Fibroblast of gingiva (primary cell): ENCODE measurements at regions not wholly inside any gene's neighbourhood (a gene's known extent, or its start where the extent isn't known, plus 50 kb on each side); places are given as distances from the start of the nearest gene placed in this dataset.

ENCODE experiments used
- DNase-seq: peaks from one replicate; pipeline ENCODE4 v3.0.0-alpha.2; 2011; ENCODE audit warnings: low read depth

DNA sequence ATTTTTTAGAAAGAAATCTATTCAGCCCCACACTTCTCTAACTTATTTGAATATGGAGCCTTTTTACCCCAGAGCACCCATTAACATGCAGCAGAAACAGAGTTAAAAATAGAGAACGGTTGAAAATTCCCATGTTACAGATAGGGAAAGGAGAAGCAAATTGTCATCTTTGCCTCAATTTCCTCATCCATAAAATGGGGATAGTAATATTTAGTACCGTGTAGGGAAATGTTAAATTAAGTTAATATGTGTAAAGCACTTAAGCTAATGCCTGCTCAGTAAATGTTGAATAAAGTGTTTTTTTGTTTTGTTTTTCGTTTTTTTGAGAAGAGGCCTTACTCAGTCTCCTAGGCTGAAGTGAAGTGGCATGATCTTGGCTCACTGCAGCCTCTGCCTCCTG lies 50.3 kb downstream of the NAV1 start:
- no peak for DNase-seq

DNA sequence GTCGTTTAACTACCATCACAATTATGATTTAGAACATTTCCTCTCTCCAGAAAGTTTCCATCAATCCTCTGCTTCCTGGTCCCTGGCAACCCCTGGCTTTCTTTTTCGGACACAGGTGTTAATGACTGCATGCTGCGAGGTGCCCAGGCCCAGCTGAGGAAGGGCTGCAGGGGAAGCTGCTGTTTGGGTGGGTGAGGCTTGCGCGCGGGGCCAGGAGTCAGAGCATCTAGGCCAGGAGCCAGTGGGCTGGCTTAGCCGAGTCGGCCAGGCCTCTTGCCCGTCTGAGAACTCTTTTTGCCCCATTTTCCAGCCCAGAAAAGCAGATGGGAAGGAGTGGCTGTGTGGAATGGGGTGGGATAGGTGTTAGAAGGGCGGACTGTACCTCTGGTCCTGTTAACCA lies 51.5 kb downstream of the NAV1 start:
- no peak for DNase-seq

DNA sequence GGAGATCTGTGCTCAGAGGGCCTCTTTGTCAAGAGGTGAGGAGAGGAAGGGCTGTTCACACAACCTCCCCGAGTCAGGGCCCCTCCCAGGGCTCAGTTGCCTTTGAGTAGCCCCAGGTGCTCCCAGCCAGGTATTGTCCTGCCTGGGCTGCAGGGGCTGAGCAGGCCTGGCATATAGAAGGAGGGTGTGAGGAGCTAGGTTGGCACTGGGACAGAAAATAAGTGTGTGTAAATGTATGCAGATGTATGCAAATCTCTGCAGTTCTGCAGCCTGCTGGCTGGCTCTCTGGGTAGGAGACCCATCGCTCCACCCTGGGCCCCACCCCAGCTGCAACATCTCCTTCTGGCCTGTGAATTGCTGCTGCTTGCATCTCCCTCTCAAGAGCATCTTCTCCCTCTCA lies 52.4 kb downstream of the NAV1 start:
- DNase-seq = no peak

DNA sequence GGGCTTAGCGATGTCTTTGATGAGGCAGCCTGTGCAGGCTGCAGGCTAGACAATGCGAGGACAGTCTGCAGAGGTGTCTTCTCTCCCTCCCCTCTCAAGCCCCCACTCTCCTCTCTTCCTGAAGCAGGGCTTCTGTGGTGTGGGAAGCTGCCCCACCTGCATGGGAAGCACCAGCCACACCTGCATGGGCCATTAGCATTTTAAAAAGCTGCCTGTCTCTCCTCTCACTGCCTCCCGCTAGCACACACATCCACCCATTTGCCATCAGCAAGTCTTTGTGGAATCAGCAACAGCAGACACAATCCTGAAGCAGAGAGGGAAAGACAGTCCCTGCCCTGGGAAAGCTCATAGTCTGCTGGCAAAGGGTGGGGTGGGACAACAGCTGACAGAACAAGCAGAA lies 53.1 kb downstream of the NAV1 start:
- DNase-seq = no peak

DNA sequence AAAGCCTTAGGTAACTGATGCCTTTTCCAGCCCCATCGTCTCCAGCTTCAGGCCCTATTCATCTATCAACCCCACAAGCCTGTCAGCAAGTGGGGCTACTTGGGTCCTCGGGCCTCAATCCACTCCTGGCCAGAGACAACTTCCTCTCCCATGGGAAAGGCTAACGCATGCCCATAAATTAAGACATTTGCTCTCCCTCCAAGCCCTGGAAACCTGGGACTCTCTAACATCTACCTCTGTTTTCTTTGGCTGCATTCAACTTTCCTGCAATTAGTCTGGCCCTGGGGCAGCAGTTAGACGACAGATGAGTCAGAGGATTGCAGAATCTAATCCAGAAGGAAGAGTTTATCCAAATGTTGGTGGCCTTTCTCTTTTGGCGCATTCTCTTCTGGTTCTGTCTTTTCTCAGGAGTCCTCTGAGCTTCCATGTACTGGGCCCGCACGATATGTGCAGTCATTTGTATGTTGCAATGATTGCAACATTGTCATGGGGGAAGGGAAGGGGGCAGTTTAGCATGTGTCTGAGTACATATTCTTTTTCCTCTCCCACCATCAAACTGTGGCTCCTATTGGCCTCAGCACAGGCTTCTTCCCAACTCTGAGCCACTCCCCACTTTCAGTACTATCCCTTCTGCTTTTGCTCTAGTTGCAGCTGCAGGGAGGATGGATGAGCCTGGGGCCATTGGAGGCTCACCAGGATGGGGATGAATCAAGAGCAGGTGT lies 54.4 kb downstream of the NAV1 start:
- DNase-seq = peak; percentile 99

DNA sequence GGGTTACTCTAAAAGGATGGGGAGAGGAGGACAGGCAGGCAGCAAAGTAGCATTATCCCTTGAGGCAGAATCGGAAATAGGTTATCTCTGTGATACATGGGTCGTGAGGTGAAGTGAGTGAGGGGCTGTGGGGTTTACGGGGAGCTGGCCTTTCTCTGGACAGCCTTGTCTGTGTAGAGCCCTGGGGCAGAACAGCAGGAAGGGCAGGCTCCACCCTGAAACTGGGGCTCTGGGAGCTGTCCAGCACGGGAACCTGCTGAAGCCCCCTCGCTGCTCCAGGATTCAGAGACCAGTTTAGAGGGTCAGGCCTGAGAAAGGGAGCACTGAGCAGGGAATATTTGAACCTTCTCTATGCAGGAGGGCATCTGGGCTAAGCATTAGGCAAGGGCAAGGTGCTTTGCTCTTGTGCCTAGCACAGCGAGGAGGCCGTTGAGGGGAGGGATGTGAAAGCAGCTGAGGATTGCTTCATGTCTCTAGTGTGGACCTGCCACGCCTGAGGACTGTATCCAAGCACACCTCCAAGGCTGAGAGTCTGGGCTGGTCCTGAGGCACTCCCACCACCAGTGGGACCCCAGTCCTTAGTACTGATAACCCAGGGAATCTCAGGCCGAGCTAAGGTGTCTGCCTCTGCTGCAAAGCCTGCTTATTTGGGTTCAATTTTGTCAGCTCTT lies 55.8 kb downstream of the NAV1 start:
- no peak for DNase-seq

DNA sequence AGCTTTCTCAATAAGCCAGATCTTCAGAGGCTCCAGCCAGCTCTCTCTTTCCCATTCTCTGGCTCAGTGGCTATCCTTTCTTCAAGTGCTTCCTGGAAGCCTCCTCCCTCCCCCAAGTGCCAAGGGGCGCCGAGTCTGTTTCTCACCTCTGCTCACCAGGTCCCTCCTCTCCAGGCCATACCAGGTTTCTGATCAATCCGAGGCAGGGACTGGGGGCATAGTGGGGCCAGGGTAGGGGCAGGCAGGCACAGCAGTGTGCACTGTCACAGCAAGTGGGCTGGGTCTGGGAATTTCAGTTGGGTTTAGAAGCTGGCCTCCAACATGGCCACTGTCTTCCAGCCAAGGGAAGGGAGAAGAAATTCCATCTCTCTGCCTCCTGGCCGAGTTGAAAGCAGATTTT lies 56.5 kb downstream of the NAV1 start:
- no peak for DNase-seq

DNA sequence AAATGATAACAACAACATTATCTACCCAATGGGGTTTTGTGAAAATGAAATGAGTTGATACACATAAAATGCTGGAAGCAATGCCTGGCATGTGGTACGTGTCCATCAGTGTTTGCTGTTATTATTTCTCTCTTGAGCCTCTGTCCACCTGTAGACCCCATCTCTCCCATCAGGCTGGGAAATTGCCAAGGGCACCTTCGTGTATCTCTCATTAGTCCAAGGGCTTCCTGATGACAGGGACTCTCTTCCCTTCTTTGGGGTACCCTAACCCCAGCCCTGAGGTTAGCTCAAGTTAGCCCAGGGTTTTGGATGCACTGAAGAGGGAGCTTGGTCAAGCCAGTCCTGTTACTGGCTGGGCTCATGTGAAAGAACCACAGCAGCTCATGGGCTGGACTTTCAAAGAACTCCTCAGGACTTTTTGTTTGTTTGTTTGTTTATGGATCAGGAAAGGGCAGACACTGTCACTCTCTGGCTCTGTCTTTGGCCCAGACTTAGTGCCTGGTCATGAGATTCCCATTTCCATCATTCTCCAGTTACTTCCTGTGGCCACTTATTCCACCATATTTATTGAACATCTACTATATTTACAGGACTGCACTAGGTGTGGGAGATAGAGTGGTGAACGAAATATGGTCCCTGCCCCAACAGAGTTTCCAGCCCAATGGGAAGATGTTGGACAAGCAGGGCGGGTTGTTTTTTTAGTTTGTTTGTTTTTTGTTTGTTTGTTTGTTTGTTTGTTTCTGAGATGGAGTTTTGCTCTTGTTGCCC lies 57.4 kb downstream of the NAV1 start:
- DNase-seq = no peak

DNA sequence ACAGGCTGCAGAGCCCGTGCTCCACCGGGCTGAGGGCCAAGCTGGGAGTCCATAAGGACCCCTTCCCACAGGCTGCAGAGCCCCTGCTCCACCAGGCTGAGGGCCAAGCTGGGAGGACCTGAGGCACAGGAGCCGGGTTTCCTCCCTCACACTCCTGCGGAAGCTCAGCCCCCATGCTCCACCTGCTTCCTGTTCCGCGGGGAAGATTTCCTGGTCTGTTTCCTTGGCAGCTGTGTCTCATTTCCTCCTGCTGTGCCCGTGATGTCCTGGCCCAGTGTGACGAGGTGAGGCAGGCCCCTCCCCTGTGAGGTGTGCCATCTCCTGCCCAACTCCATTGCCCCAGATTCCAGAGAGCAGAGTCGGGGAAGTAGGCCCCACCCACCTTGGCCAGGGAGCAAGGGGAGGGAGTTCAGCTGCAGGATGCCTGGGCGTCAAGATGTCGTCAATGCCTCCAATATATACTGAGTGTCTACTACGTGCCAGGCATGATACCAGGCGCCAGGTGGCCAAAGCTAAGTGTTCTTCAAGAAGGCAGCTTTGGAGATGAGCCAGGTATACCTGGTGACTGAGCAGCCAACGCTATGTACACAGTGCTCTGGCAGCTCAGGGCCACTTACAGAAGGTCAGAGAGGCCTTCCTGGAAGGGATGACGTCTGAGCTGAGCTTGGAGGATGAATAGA lies 58.8 kb downstream of the NAV1 start:
- DNase-seq = no peak

DNA sequence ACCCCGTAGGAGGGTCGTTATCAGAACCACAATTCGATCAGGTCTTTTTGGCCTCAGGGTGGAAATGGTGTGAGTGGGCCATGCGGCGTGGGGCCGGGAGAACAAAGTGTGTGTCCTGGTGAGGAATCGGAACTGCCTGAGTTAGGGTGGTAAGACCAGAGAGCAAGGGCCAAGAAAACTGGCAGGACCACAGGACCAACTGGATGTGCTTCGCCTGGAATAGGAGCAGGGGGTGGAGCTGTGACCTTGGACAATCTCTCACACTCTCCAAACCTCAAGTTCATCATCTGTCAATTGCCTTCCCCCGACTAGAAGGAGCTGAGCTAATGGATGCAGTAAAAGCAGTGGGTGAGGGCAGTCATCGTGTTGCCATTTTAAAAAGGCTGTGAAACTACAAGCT lies 59.5 kb downstream of the NAV1 start:
- DNase-seq = no peak

DNA sequence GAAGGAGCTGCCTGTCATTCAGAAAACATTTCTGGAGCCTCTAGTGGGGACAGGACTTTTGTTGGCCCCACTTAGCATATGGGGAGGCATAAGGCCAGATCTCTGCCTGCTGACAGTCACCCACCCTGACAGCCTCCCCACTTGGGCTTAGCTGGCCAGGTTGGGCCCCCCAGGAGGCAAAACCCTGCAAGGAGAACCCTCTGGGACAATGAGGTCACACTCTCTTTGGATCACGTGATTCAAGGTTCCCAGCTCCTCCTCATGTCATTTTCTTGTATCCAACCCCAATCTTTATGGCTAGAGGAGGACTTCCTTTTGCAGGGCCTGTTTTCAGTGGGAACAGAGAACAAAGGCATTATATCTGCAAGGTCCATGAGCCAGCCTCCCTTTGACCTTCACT lies 60.0 kb downstream of the NAV1 start:
- no peak for DNase-seq

DNA sequence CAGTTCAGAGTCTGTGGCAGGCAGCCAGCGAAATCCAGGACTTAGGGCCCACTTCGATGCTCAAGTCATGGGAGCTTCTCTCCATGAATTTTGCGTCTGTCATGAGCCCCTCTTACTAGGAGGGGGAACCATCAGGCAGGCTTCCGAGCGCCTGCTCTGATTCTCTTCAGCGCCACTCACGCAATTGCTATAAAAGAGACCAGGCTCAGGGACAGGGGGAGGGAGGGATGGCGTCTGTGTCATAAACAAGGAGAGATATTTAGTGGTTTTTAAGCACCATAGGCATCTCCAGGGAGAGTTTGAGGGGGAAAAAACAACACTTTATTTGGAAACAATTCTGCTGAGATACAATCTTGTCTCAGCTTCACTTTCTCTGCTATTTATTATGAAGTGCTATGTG lies 60.6 kb downstream of the NAV1 start:
- no peak for DNase-seq

DNA sequence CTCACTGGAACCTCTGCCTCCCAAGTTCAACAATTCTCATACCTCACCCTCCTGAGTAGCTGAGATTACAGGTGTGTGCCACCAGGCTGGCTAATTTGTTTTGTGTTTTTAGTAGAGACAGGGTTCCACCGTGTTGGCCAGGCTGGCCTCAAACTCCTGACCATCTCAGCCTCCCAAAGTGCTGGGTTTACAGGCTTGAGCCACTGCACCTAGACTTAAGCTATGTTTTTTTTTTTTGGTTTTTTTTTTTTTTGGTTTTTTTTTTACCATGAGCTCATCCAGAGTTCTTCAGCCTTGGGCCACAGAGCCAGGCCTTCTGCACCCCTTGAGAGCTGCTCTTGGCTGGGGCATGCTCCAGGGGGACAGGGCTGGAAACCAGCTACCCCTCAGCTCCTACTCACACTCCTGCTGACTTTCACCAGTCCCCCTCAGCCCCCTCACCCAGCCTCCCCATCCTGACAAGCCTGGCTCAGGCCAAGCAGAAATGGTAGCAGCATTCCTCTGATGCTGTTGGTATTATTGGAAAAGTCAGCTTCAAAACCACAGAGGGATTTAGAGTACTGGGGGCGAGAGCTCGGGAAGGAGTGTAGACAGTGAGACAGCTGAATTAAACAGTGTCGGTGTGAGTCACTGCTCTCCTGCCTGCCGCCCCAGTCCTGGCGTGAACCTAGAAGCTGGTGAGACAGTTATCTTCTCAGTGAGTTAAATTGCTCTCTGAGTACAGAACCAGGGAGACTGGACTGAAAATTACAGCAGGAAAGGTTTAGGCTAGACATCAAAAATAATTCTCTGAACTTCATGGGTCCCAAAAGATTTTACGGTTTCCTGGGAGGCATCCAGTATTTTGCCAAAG lies 63.7 kb downstream of the NAV1 start:
- DNase-seq = peak; percentile 62

DNA sequence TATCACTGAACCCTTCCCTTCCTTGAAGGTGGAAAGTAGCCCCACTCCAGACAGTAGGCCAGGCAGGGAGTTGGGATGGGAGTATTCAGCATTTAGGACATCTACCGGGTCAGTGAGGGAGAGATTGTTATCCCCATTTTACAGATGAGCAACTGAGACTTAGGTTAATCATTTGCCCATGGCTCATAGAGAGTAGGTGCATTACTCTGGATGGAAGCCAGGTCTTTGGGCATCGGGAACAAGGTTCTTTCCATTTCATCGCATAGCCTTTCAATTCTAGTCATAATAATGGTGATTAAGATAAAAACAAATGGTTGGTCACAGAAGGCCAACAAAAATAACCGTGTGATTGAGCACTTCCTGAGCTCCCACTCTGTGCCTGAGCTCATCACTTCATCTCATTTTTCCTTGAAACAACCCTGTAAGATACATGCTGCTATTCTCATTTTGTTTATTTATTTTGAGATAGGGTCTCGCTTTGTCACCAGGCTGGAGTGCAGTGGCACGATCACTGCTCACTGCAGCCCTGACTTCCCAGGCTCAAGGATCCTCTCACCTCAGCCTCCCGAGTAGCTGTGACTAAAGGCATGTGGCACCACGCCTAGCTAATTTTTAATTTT lies 64.8 kb downstream of the NAV1 start:
- DNase-seq = no peak

DNA sequence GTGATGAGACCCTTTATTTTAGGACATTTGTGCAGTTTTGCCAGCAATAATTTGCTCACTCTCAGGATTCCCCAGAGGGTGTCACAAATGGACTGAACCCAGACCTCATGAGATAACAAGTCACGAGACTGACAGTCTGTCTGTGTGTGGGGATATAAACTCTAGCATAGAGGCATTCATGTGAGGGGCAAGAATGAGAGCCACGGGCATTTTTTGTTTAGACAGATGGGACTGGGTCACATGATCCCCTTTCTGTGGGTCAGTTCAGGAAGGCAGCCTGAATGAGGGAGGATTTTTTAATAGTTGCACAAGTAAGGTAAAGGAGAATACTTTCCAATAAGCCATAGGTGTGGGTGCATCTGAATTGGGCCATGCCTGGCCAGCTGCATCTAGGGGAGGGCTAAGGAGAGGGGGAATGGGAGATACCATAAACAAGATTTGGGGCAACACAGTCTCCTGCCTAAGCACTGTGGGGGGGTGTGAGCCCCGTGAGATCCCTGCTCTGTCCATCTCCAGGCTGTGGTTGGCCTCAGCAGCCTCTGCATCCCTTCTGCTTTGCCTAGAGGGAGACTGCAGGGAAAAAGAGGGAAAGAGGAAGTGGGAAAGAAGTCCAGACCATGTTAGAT lies 66.6 kb downstream of the NAV1 start:
- no peak for DNase-seq

DNA sequence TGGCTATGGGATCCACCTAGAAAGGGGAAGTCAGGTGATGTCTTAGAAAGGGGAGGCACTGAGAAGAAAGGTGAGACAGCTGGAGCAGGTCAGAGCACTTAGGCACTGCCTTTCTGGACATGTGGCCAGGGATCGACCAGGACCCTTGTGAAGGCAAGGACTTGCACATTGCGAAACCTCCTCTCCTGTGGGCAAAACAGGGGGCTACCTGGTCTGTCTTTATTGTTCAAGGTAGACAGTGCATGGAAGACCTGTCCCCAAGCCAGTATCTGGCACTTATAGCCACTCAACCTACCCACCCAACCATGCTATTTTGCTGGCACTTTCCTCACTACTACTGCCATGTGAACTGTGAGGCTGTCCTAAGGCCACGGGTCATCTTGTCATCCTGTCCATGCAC lies 67.2 kb downstream of the NAV1 start:
- DNase-seq = no peak

DNA sequence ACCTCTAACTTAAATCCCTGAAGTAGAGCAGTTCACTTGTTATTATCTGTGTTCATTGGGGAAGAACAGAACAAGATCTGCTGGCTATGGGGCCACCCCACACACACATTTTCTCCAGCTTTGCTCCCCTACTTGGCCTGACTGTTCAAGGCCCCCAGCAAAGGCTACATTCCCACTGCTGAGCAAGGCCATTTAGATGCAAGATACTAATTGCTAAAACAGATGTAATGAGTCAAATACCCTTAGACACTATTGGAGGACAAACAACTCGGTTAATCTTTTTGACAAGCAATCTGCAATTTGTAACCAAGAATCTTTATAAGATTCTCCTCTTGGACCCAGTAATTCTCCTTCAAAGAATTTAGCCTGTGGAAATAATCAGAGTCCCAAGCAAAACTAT lies 67.7 kb downstream of the NAV1 start:
- peak; percentile 21 for DNase-seq

DNA sequence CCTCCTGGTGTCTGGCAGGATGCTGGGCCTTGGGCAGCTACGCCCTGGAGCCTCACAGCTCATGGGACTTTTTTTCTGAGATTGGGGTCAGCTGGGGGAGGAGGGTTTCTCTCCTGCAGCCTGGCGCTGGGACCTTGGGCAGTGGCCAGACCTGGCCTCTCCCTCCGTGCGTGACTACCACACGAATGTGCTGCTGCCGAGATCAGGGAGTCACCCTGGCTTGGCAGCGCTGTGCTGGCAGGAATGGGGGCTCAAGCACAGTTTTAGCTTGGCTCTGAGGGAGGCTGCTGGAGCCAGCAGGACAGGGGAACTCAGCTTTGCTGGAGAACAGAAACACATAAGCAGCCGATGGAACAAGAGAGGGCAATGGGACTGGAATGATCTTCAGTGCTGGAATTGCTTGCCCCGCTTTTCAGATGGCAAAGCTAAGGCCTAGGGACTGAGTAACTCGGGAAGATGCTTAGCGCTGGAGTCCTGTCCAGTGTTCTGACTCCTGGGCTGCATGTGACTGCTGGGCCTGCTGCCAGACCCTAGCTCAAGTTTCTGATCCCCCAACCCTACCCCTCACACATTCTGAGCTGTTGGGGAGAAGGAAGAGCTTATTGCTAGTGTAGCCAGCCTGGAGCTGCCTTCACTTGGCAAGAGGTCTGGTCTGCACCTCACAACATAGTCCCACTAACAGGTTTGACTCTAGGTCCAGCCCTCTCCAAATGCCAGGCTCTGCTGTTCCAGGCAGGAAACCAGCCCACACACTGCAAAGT lies 69.9 kb downstream of the NAV1 start:
- DNase-seq = peak; percentile 26

DNA sequence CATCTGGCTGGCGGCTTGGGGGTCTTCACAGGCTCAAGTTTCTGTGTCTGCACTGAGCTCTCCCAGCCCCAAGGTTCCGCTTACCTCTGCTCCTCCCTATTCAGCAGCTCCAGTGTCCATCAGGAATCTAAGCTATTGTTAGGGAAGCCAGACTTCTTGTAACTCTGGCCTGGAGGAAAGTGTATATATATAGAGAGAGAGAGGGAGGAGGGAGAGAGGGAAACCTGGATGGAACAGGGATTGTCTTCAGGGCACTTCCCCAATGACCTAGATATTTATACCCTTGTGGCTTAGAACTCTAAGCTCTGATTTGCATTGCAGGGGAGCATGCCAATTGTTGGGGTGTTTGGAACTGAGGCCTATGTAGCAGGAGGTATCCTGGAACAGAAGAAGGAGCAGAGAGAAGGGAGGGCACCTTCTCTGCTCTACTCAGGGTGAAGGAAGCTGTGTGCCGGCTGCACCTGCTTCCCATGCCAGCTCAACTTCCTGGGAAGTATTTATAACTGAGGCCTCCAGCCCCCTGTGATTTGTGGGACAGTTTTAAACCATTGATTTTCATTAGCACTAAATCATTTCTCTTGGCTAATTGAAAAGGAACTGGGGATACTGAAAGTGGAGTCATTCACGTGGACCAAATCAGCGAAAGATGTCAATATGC lies 70.9 kb downstream of the NAV1 start:
- no peak for DNase-seq

DNA sequence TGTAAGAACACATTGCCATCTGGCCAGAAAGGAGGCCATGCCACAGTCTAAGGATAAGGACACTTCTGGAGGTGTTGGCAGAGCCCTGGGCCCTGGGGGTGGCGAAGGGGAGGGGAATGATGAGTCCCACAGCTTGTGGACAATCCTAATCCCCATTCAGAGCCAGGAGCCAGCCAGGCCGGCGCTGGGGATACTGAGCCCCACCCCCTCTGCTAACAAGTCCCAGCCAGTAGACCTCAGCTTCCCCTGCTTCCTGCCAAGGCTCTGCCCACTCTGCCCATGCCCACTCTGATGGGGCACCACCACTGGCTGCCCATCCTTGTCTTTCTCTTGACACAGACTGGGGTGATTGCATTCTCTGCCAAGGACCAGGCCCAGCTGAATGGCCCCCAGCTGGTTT lies 71.9 kb downstream of the NAV1 start:
- no peak for DNase-seq
